IPS-20b (cell line): ENCODE measurements at regions not wholly inside any gene's neighbourhood (a gene's known extent, or its start where the extent isn't known, plus 50 kb on each side); places are given as distances from the start of the nearest gene placed in this dataset.
"Not testable (repeated sequence)": the region's sequence is repeated elsewhere in the genome, so short reads cannot be mapped to it uniquely, and the experiment has no call there.

ENCODE experiments used
- H3K27ac ChIP-seq: one replicate; pipeline ENCODE4 v1.5.1; 2013; ENCODE audit warnings: low read length
- H3K27me3 ChIP-seq: 2 replicates; pipeline ENCODE4 v1.6.1; 2013; ENCODE audit warnings: mild to moderate bottlenecking, low read length, inconsistent platforms; ENCODE audit not compliant: insufficient read depth
- H3K36me3 ChIP-seq: 2 replicates; pipeline ENCODE4 v1.6.1; 2013; ENCODE audit warnings: low read depth, mild to moderate bottlenecking, inconsistent platforms, low read length, moderate library complexity; ENCODE audit not compliant: insufficient read depth
- H3K4me1 ChIP-seq: 2 replicates; pipeline ENCODE4 v1.6.1; 2013; ENCODE audit warnings: mild to moderate bottlenecking, control low read depth, inconsistent platforms, low read length, moderate library complexity; ENCODE audit not compliant: insufficient read depth
- H3K4me3 ChIP-seq: 2 replicates; pipeline ENCODE4 v1.5.1; 2013; ENCODE audit warnings: mild to moderate bottlenecking, low read length, inconsistent platforms
- H3K9ac ChIP-seq: 2 replicates; pipeline ENCODE4 v1.6.1; 2013; ENCODE audit warnings: low read depth, mild to moderate bottlenecking, inconsistent platforms, low read length, moderate library complexity
- H3K9me3 ChIP-seq: 2 replicates; pipeline ENCODE4 v1.6.1; 2013; ENCODE audit warnings: mild to moderate bottlenecking, low read depth, low read length, inconsistent platforms; ENCODE audit not compliant: insufficient read depth

- H3K36me3 ChIP-seq: no peaks in the 10 kb centered on the region
- no peak overlapping the region for H3K4me3 ChIP-seq
- no peak overlapping the region for H3K27ac ChIP-seq
- H3K4me1 ChIP-seq: no peaks in the 10 kb centered on the region
- no peak overlapping the region for H3K9ac ChIP-seq
- H3K27me3 ChIP-seq: no peaks in the 10 kb centered on the region
- no peaks in the 10 kb centered on the region for H3K9me3 ChIP-seq
Observed at GRCh38 chr16:9165681-9166080, 74.2 kb downstream of the HAPSTR1 start.

GRCh38 chr16:9166326-9166993 lies 75.0 kb downstream of the HAPSTR1 start:
- H3K36me3 ChIP-seq, H3K27ac ChIP-seq, H3K27me3 ChIP-seq, H3K4me3 ChIP-seq, H3K4me1 ChIP-seq, H3K9me3 ChIP-seq, H3K9ac ChIP-seq: not testable (repeated sequence)

GRCh38 chr16:9169094-9169493 lies 77.7 kb downstream of the HAPSTR1 start:
- no peaks in the 10 kb centered on the region for H3K36me3 ChIP-seq
- H3K9me3 ChIP-seq: no peaks in the 10 kb centered on the region
- H3K4me3 ChIP-seq: no peak overlapping the region
- H3K9ac ChIP-seq: no peak overlapping the region
- no peak overlapping the region for H3K27ac ChIP-seq
- no peaks in the 10 kb centered on the region for H3K4me1 ChIP-seq
- H3K27me3 ChIP-seq: no peaks in the 10 kb centered on the region

GRCh38 chr16:9170470-9170869 lies 79.0 kb downstream of the HAPSTR1 start:
- H3K9me3 ChIP-seq: no peaks in the 10 kb centered on the region
- no peaks in the 10 kb centered on the region for H3K4me1 ChIP-seq
- no peak overlapping the region for H3K9ac ChIP-seq
- no peak overlapping the region for H3K4me3 ChIP-seq
- H3K27ac ChIP-seq: no peak overlapping the region
- H3K27me3 ChIP-seq: no peaks in the 10 kb centered on the region
- no peaks in the 10 kb centered on the region for H3K36me3 ChIP-seq

- no peak overlapping the region for H3K27ac ChIP-seq
- H3K4me3 ChIP-seq: no peak overlapping the region
- no peaks in the 10 kb centered on the region for H3K9me3 ChIP-seq
Observed at GRCh38 chr16:9176547-9177418, 85.3 kb downstream of the HAPSTR1 start.

GRCh38 chr16:9177861-9178260 lies 86.4 kb downstream of the HAPSTR1 start:
- Histone ChIP-seq H3K9me3 (no peaks in the 10 kb centered on the region), H3K4me3 (no peak overlapping the region), H3K27me3 (no peaks in the 10 kb centered on the region), H3K9ac (no peak overlapping the region), H3K27ac (no peak overlapping the region), H3K36me3 (no peaks in the 10 kb centered on the region), H3K4me1 (no peaks in the 10 kb centered on the region)

More at GRCh38 chr16:9176547-9177418, 85.3 kb downstream of the HAPSTR1 start:
- H3K4me1 ChIP-seq: no peaks in the 10 kb centered on the region
- H3K9ac ChIP-seq: no peak overlapping the region
- no peaks in the 10 kb centered on the region for H3K27me3 ChIP-seq
- no peaks in the 10 kb centered on the region for H3K36me3 ChIP-seq

- no peaks in the 10 kb centered on the region for H3K27me3 ChIP-seq
- H3K9ac ChIP-seq: no peak overlapping the region
- H3K27ac ChIP-seq: no peak overlapping the region
- H3K4me3 ChIP-seq: no peak overlapping the region
- H3K4me1 ChIP-seq: no peaks in the 10 kb centered on the region
- H3K9me3 ChIP-seq: no peaks in the 10 kb centered on the region
- H3K36me3 ChIP-seq: no peaks in the 10 kb centered on the region
Observed at GRCh38 chr16:9183682-9184353, 92.4 kb downstream of the HAPSTR1 start.

GRCh38 chr16:9184354-9184690 lies 92.9 kb downstream of the HAPSTR1 start:
- Histone ChIP-seq H3K27me3 (no peaks in the 10 kb centered on the region), H3K27ac (no peak overlapping the region), H3K36me3 (no peaks in the 10 kb centered on the region), H3K4me1 (no peaks in the 10 kb centered on the region), H3K9ac (no peak overlapping the region), H3K9me3 (no peaks in the 10 kb centered on the region), H3K4me3 (no peak overlapping the region)

- Histone ChIP-seq H3K9me3 (no peaks in the 10 kb centered on the region), H3K4me1 (no peaks in the 10 kb centered on the region), H3K4me3 (no peak overlapping the region), H3K9ac (no peak overlapping the region), H3K36me3 (no peaks in the 10 kb centered on the region), H3K27me3 (no peaks in the 10 kb centered on the region), H3K27ac (no peak overlapping the region)
Observed at GRCh38 chr16:9185381-9185780, 93.9 kb downstream of the HAPSTR1 start.

GRCh38 chr16:9186061-9186460 lies 94.6 kb downstream of the HAPSTR1 start:
- Histone ChIP-seq H3K4me3 (no peak overlapping the region), H3K27ac (no peak overlapping the region), H3K27me3 (no peaks in the 10 kb centered on the region), H3K9me3 (no peaks in the 10 kb centered on the region), H3K36me3 (no peaks in the 10 kb centered on the region), H3K4me1 (no peaks in the 10 kb centered on the region), H3K9ac (no peak overlapping the region)

GRCh38 chr16:9188721-9189120 lies 97.3 kb downstream of the HAPSTR1 start:
- Histone ChIP-seq H3K36me3 (no peaks in the 10 kb centered on the region), H3K9ac (no peak overlapping the region), H3K4me3 (no peak overlapping the region), H3K9me3 (no peaks in the 10 kb centered on the region), H3K27me3 (no peaks in the 10 kb centered on the region), H3K27ac (no peak overlapping the region), H3K4me1 (no peaks in the 10 kb centered on the region)
